ENCODE measurements at regions not wholly inside any gene's neighbourhood (a gene's known extent, or its start where the extent isn't known, plus 50 kb on each side); places are given as distances from the start of the nearest gene placed in this dataset.

- no peak for TF ChIP-seq CTCF (IDR thresholded peaks at IDR 0.05)
- TF ChIP-seq EP300 (IDR thresholded peaks at IDR 0.05; ENCODE audit: low read depth) = no peak
Measured at GRCh38 chr9:88635151-88635550, 100.2 kb downstream of the NXNL2 start.

All from transverse colon (tissue), 3 donors.